ENCODE measurements at regions not wholly inside any gene's neighbourhood (a gene's known extent, or its start where the extent isn't known, plus 50 kb on each side); places are given as distances from the start of the nearest gene placed in this dataset.

GRCh38 chr18:10265560-10266333 is 188.7 kb upstream of the APCDD1 start:
- TF ChIP-seq MAZ (IDR thresholded peaks at IDR 0.05; ENCODE audit: borderline replicate concordance, low read depth, low read length) (no peak), NFE2L2 (IDR thresholded peaks at IDR 0.05; ENCODE audit: low read depth, low read length) (no peak), MAFK (IDR thresholded peaks at IDR 0.05; ENCODE audit: low read depth, low read length) (no peak), RCOR1 (IDR thresholded peaks at IDR 0.05; ENCODE audit: insufficient replicate concordance, low read length) (no peak), CEBPB (IDR thresholded peaks at IDR 0.05; ENCODE audit: low read depth, low read length) (no peak), FOS (IDR thresholded peaks at IDR 0.05; ENCODE audit: low read depth, low read length) (no peak), CHD1 (IDR thresholded peaks at IDR 0.05; ENCODE audit: low read depth, low read length) (no peak), RAD21 (IDR thresholded peaks at IDR 0.05; ENCODE audit: low read length) (no peak), BHLHE40 (IDR thresholded peaks at IDR 0.05; ENCODE audit: low read depth, low read length) (no peak), RFX5 (IDR thresholded peaks at IDR 0.05; ENCODE audit: low read depth, low read length) (no peak), SMC3 (IDR thresholded peaks at IDR 0.05; ENCODE audit: low read depth, low read length) (no peak), USF2 (IDR thresholded peaks at IDR 0.05; ENCODE audit: low read depth, low read length) (no peak), MXI1 (IDR thresholded peaks at IDR 0.05; ENCODE audit: borderline replicate concordance, low read depth, low read length) (no peak), ELK1 (IDR thresholded peaks at IDR 0.05; ENCODE audit: borderline replicate concordance, low read depth, low read length) (no peak), CTCF (conservative IDR thresholded peaks at IDR 0.05; ENCODE audit: low read depth, low read length) (no peak), POLR2A (IDR thresholded peaks at IDR 0.05; ENCODE audit: low read depth, low read length) (no peak)
- Histone ChIP-seq H2BK120ac (ENCODE audit: low read depth, low read length) (no peak overlapping the region), H3K79me1 (ENCODE audit: low read depth in 1 of 2, low read length in 2 of 2) (no peaks in the 10 kb centered on the region), H3K18ac (ENCODE audit: low read depth, low read length) (no peak overlapping the region), H3K4me1 (ENCODE audit: control insufficient read depth, insufficient read depth, low read length) (peaks cover 4% of the 10 kb centered on the region), H2BK5ac (ENCODE audit: low read depth, low read length, poor library complexity, severe bottlenecking) (no peak overlapping the region), H3K23ac (ENCODE audit: low read depth, low read length) (no peak overlapping the region), H3K27ac (ENCODE audit: insufficient read depth, low read length) (no peak overlapping the region), H2AK9ac (replicated peaks; ENCODE audit: low read depth, low read length, poor library complexity) (no peak overlapping the region), H4K5ac (ENCODE audit: low read depth, low read length) (no peak overlapping the region), H3K9me1 (ENCODE audit: insufficient read depth, low read length) (no peaks in the 10 kb centered on the region), H3K56ac (ENCODE audit: extremely low read depth, insufficient read depth, low read length) (no peak overlapping the region), H4K8ac (ENCODE audit: low read depth in 2 of 2, low read length in 2 of 2) (no peak overlapping the region), H3K36me3 (ENCODE audit: control insufficient read depth, insufficient read depth, low read length) (no peaks in the 10 kb centered on the region), H2BK15ac (ENCODE audit: low read depth, low read length) (no peak overlapping the region), H2BK20ac (ENCODE audit: low read depth, low read length) (no peak overlapping the region), H3K4ac (ENCODE audit: low read depth, low read length) (no peak overlapping the region), H3K9me3 (ENCODE audit: control insufficient read depth, insufficient read depth, low read length) (peaks cover 2% of the 10 kb centered on the region; the same call in 1 of the 2 replicates), H3K4me3 (ENCODE audit: insufficient read depth, low read depth, low read length) (no peak overlapping the region), H3K14ac (replicated peaks; ENCODE audit: low read depth, low read length) (no peak overlapping the region), H3K4me2 (ENCODE audit: low read depth, low read length) (no peak overlapping the region), H3K27me3 (ENCODE audit: control insufficient read depth, insufficient read depth, low read length) (0 out of 2 replicates have a peak, but pooled peaks cover 4% of the 10 kb centered on the region), H4K20me1 (ENCODE audit: insufficient read depth, low read length) (no peaks in the 10 kb centered on the region), H4K91ac (ENCODE audit: insufficient read depth, low read depth, low read length) (no peak overlapping the region), H3K9ac (ENCODE audit: low read depth, low read length) (no peak overlapping the region), H2AFZ (replicated peaks; ENCODE audit: low read length, poor library complexity) (no peak overlapping the region), H2AK5ac (ENCODE audit: low read depth, low read length) (no peak overlapping the region)
- in situ Hi-C loops (cut with MboI; ENCODE audit: low sequenced_read_pairs) (no loop called here), dilution Hi-C loops (cut with HindIII; ENCODE audit: low sequenced_read_pairs, unreplicated experiment) (no loop called here), intact Hi-C loops (cut with micrococcal nuclease) (no loop called here)
- no TSS peak for BruUV-seq (replicated peaks)
- no peak for ATAC-seq (ENCODE audit: low read depth)
- CTCF ChIA-PET, result interaction anchor here (1.4 kb wide), 1 partner anchor 12 kb away, joined by 3 read pairs; no protein-coding TSS in a partner anchor
- WGBS, 2 experiments (ENCODE audit: extremely low coverage in 2 of 2, insufficient read length in 1 of 2), result no CpG with 5 or more reads among the region's 6 CpGs
- POLR2A ChIA-PET (ENCODE audit: unreplicated experiment), result no interaction called here
- no peak for DNase-seq

Data from IMR-90 (cell line).